Right lobe of liver (tissue), 4 donors: ENCODE measurements at regions not wholly inside any gene's neighbourhood (a gene's known extent, or its start where the extent isn't known, plus 50 kb on each side); places are given as distances from the start of the nearest gene placed in this dataset.

ENCODE experiments used
- POLR2A ChIP-seq: fragments of 450-650 bp; IDR thresholded peaks from one replicate; pipeline ENCODE4 v1.6.1; 2017; ENCODE audit warnings: antibody characterized with exemption, mild to moderate bottlenecking
- TF ChIP-seq, protein P1 (sequence below), 4 donors: fragments of 200-600 bp in 3 of 4; fragments of 450-650 bp in 1 of 4; IDR thresholded peaks; one replicate each; pipeline versions ENCODE4 v1.5.1 to v1.8.0; 2016 to 2022; ENCODE audit warnings: antibody characterized with exemption in 4 of 4, mild to moderate bottlenecking in 2 of 4
- donor health status: DM: no; HTN: no; CAD: no.
- donor health status: DM: no; HTN: no; CAD: no.
- donor health status: DM: no; HTN: yes; CAD: no.

DNA sequence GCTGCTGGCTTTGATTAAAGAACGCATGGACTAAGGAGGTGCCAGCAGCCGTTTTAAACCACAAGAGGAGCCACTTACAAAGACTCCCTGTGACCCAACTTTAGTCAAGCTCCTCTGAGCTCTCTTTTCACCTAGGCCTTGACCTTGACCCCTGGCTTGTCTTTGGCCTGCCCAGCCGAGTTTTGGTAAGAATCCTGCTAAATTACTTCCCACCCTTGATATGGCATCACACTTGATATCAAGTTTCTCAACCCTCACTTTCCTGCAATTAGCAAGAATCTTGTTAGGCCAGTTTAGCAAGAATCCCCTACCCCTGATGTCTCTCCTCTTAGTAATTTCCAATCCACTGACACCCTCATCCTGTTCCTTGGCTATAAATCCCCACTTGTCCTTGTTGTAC is 232.8 kb upstream of the SALL1 start:
- TF ChIP-seq, protein P1, sequence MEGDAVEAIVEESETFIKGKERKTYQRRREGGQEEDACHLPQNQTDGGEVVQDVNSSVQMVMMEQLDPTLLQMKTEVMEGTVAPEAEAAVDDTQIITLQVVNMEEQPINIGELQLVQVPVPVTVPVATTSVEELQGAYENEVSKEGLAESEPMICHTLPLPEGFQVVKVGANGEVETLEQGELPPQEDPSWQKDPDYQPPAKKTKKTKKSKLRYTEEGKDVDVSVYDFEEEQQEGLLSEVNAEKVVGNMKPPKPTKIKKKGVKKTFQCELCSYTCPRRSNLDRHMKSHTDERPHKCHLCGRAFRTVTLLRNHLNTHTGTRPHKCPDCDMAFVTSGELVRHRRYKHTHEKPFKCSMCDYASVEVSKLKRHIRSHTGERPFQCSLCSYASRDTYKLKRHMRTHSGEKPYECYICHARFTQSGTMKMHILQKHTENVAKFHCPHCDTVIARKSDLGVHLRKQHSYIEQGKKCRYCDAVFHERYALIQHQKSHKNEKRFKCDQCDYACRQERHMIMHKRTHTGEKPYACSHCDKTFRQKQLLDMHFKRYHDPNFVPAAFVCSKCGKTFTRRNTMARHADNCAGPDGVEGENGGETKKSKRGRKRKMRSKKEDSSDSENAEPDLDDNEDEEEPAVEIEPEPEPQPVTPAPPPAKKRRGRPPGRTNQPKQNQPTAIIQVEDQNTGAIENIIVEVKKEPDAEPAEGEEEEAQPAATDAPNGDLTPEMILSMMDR (IDR thresholded peaks at IDR 0.05) = no peak
- no peak for TF ChIP-seq POLR2A
